ENCODE measurements at regions not wholly inside any gene's neighbourhood (a gene's known extent, or its start where the extent isn't known, plus 50 kb on each side); places are given as distances from the start of the nearest gene placed in this dataset.
"Not testable (repeated sequence)": the region's sequence is repeated elsewhere in the genome, so short reads cannot be mapped to it uniquely, and the experiment has no call there.

DNA sequence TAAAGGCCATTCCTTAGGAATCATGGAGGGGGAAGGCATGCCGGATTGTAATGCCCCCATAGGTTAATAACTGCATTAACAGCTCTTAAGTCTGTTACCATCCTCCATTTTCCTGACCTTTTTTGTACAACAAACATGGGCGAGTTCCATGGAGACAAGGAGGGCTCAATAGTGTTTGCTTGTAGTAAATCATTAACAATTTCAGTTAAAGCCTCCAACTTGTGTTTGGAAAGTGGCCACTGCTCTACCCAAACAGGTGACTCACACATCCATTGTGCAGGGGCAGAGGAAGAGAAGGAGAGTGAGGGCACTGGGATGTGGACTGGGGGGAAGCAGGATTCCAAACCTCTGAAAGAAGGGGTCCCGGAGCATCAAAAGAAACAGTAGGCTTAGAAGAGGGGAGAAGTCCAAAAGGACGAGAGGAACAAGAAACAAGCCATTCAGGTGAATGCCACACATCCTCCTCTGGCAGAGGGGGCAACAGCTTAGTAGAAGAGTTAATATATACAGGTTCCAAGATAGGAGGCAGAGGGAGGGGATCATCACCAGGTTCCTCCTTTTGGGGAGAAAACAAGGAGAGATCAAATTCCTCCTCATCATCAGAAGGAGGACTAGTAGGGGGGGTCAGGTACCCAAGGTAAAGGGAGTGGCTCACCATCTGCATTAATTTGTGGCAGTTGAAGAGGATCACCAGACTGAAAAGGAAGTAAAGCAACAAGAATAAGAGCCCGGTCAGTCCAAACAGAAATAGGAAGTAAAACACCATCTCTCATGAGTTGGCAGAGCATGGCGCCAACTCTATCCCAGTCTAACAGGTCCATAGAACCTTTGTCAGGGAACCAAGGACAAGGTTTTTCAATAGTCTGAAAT lies 189.4 kb upstream of the RAI14 start:
- not testable (repeated sequence) for H3K9ac ChIP-seq (ENCODE audit: low read length in 2 of 2); H3K27me3 ChIP-seq (ENCODE audit: control insufficient read depth in 1 of 2, insufficient read depth in 2 of 2, low read length in 2 of 2); H3K9me3 ChIP-seq (ENCODE audit: control insufficient read depth in 2 of 2, low read length in 2 of 2); H3K36me3 ChIP-seq (ENCODE audit: control insufficient read depth in 2 of 2, insufficient read depth in 2 of 2, low read length in 2 of 2); H3K4me1 ChIP-seq (ENCODE audit: control insufficient read depth, insufficient read depth, low read length); H3K27ac ChIP-seq (ENCODE audit: low read length); H3K4me3 ChIP-seq (ENCODE audit: low read length in 2 of 2)

DNA sequence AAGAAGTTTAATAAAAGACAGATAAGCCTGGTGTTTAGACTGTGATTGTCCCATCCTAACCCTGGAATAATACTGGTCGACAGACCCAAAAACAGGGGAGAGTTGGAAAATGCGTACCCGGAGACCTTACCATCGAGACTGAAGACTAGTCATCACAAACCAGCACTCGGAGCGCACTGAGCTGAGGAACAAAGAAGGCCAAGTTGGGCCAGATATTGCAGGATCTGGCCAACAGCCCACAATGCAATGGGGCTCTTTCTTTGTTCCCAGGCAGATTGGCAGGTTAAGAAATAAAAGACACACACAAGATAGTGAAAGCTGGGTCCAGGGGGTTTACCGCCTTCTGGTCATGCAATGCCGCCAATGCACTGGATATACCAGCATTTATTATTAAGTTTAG lies 188.7 kb upstream of the RAI14 start:
- Histone ChIP-seq H3K4me3 (ENCODE audit: low read length in 2 of 2) (no peak overlapping the region), H3K27ac (ENCODE audit: low read length) (no peak overlapping the region), H3K27me3 (ENCODE audit: control insufficient read depth in 1 of 2, insufficient read depth in 2 of 2, low read length in 2 of 2) (no peaks in the 10 kb centered on the region), H3K9ac (ENCODE audit: low read length in 2 of 2) (no peak overlapping the region), H3K4me1 (ENCODE audit: control insufficient read depth, insufficient read depth, low read length) (no peaks in the 10 kb centered on the region), H3K36me3 (ENCODE audit: control insufficient read depth in 2 of 2, insufficient read depth in 2 of 2, low read length in 2 of 2) (no peaks in the 10 kb centered on the region), H3K9me3 (ENCODE audit: control insufficient read depth in 2 of 2, low read length in 2 of 2) (no peaks in the 10 kb centered on the region)

DNA sequence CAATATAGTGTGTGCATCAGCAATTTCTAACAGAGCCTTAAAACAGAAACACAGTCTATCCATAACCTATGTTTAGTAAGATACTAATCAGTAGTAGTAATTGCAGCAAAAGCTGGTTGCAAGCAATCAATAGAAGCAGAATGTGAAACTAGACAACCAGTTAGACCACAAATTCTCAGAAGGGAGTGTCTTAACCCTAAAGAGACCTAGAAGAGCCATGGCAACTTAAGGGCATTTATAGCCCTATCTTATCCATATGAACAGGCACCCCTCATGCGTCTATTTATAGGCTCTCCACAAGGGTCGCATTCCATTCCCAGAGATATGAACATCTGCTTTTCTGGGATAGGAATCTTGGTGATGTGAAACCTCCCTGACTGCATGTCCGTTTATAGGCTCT lies 188.1 kb upstream of the RAI14 start:
- not testable (repeated sequence) for H3K27me3 ChIP-seq (ENCODE audit: control insufficient read depth in 1 of 2, insufficient read depth in 2 of 2, low read length in 2 of 2); H3K27ac ChIP-seq (ENCODE audit: low read length); H3K9me3 ChIP-seq (ENCODE audit: control insufficient read depth in 2 of 2, low read length in 2 of 2); H3K9ac ChIP-seq (ENCODE audit: low read length in 2 of 2); H3K4me1 ChIP-seq (ENCODE audit: control insufficient read depth, insufficient read depth, low read length); H3K4me3 ChIP-seq (ENCODE audit: low read length in 2 of 2); H3K36me3 ChIP-seq (ENCODE audit: control insufficient read depth in 2 of 2, insufficient read depth in 2 of 2, low read length in 2 of 2)

DNA sequence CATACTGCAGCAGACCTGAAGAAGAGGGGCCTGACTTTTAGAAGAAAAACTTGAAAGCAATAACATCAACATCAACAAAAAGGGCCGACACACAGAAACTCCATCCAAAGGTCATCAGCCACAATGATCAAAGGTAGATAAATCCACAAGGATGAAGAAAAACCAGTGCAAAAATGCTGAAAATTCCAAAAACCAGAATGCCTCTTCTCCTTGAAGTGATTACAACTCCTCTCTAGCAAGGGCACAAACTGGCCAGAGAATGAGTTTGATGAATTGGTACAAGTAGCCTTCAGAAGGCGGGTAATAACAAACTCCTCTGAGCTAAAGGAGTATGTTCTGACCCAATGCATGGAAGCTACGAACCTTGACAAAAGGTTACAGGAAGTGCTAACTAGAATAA lies 186.2 kb upstream of the RAI14 start:
- Histone ChIP-seq H3K4me1 (ENCODE audit: control insufficient read depth, insufficient read depth, low read length) (no peaks in the 10 kb centered on the region), H3K36me3 (ENCODE audit: control insufficient read depth in 2 of 2, insufficient read depth in 2 of 2, low read length in 2 of 2) (no peaks in the 10 kb centered on the region), H3K9ac (ENCODE audit: low read length in 2 of 2) (no peak overlapping the region), H3K9me3 (ENCODE audit: control insufficient read depth in 2 of 2, low read length in 2 of 2) (no peaks in the 10 kb centered on the region), H3K4me3 (ENCODE audit: low read length in 2 of 2) (no peak overlapping the region), H3K27me3 (ENCODE audit: control insufficient read depth in 1 of 2, insufficient read depth in 2 of 2, low read length in 2 of 2) (no peaks in the 10 kb centered on the region), H3K27ac (ENCODE audit: low read length) (no peak overlapping the region)

DNA sequence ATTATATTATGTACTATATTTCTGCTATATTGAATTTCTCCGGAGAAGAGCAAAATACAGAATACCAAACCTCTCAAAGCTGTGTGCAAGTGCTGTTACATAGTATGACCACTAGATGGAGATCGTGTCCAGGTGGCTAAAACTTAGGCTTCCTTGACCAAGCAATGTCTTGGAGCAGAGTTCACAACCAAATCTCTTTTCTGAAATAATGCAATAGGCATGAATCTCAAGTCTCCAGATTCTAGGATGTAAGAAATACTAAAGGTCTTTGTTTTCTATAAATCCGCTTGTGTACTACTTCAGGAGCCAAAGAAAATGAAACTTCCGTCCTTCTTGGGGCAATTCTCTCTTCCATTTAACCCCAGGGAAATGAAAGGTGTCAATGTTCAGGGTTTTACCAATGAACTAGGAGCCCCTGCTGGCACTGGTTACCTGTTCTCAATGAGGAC lies 181.5 kb upstream of the RAI14 start:
- no peaks in the 10 kb centered on the region for H3K9me3 ChIP-seq (ENCODE audit: control insufficient read depth in 2 of 2, low read length in 2 of 2)
- no peaks in the 10 kb centered on the region for H3K27me3 ChIP-seq (ENCODE audit: control insufficient read depth in 1 of 2, insufficient read depth in 2 of 2, low read length in 2 of 2)
- H3K27ac ChIP-seq (ENCODE audit: low read length): no peak overlapping the region
- no peaks in the 10 kb centered on the region for H3K36me3 ChIP-seq (ENCODE audit: control insufficient read depth in 2 of 2, insufficient read depth in 2 of 2, low read length in 2 of 2)
- H3K4me3 ChIP-seq (ENCODE audit: low read length in 2 of 2): no peak overlapping the region
- H3K4me1 ChIP-seq (ENCODE audit: control insufficient read depth, insufficient read depth, low read length): no peaks in the 10 kb centered on the region
- H3K9ac ChIP-seq (ENCODE audit: low read length in 2 of 2): no peak overlapping the region

DNA sequence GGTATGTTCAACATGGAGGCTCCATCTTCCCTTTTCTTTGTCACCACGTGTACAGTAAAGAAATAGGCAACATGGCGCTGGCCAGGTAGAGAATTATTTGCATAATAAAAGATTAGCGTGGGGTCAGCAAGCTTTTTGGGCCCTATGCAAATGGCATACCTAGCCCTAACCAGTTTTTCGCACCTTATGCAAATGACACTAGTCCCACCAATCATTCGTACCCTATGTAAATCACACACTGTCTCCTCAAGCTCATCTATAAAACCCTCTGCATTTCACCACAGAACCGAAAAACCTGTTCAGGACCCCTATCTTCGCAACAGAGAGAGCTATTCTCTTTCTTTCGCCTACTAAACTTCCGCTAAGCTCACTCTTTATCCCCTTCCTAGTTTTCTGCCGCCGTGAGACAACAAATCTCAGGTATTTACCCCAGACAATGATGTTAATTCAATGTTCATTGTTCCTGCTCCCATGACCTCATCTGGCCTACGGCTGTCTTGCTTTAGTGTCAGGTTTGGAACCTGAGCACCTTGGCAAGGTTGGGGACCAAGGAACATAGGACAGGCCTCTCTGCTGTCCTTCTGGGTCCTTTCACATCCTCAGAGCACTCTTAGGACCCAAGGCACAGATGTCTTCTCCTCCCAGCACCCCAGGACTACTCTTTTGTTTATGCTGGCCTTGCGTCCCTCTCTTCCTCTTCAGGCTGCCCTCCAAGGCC lies 180.7 kb upstream of the RAI14 start:
- Histone ChIP-seq H3K27ac (ENCODE audit: low read length) (no peak overlapping the region), H3K4me3 (ENCODE audit: low read length in 2 of 2) (no peak overlapping the region), H3K9ac (ENCODE audit: low read length in 2 of 2) (no peak overlapping the region), H3K36me3 (ENCODE audit: control insufficient read depth in 2 of 2, insufficient read depth in 2 of 2, low read length in 2 of 2) (no peaks in the 10 kb centered on the region), H3K27me3 (ENCODE audit: control insufficient read depth in 1 of 2, insufficient read depth in 2 of 2, low read length in 2 of 2) (no peaks in the 10 kb centered on the region), H3K4me1 (ENCODE audit: control insufficient read depth, insufficient read depth, low read length) (no peaks in the 10 kb centered on the region), H3K9me3 (ENCODE audit: control insufficient read depth in 2 of 2, low read length in 2 of 2) (no peaks in the 10 kb centered on the region)

DNA sequence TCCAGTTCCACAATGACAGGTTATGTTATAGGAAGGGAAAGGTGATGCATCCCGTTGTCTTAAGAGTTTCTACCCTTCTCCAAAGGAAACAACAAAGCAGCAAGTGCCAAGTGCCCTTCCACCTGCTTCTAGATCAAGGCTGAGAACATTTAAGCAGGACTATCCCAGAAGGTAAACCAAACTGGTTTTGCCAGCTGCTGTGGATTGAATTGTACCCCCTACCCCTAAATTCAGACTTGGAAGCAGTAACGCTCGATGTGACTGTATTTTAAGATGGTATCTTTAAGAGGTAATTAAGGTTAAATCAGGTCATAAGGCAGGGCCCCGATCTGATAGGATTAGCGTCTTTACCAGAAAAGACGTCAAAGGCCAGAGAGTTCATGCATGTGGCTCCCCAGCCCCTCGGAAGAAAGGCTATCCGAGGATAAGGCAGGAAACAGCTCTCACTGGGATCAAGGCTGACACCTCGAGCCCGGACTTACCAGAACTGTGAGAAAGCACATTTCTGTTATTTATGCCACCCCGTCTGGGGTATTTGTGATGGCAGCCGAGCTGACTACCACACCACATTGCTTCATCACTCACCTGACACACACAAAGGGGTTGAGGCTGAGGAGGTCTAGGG lies 179.1 kb upstream of the RAI14 start:
- H3K9me3 ChIP-seq (ENCODE audit: control insufficient read depth in 2 of 2, low read length in 2 of 2): no peaks in the 10 kb centered on the region
- H3K4me1 ChIP-seq (ENCODE audit: control insufficient read depth, insufficient read depth, low read length): no peaks in the 10 kb centered on the region
- H3K36me3 ChIP-seq (ENCODE audit: control insufficient read depth in 2 of 2, insufficient read depth in 2 of 2, low read length in 2 of 2): no peaks in the 10 kb centered on the region
- no peak overlapping the region for H3K4me3 ChIP-seq (ENCODE audit: low read length in 2 of 2)
- H3K27ac ChIP-seq (ENCODE audit: low read length): no peak overlapping the region
- H3K27me3 ChIP-seq (ENCODE audit: control insufficient read depth in 1 of 2, insufficient read depth in 2 of 2, low read length in 2 of 2): no peaks in the 10 kb centered on the region
- no peak overlapping the region for H3K9ac ChIP-seq (ENCODE audit: low read length in 2 of 2)

DNA sequence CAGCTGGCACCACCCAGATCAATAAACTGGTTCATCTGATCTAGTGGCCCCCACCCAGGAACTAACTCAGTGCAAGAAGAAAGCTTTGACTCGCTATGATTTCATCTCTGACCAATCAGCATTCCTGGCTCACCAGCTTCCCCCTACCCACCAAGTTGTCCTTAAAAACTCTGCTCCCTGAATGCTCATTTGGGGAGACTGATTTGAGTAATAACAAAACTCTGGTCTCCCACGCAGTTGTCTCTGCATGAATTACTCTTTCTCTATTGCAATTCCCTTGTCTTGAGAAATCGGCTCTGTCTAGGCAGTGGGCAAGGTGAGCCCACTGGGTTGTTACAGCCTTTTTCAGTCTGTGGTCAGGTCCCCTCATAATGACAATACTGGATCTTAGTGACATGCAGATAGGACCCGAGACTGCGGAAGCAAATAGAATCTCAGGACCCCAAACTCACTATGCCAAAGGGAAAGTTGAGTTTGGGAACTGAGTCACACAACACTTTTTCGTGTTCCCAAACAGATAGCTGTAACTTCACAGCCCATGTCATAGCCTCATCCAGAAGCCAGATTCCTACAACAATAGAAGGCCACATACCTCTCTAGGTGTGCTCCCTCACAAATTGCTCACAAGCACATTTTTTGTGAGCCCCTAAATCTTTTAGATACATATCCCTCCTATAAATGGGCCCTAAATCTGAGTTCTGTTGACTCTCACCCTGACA lies 175.2 kb upstream of the RAI14 start:
- no peak overlapping the region for H3K9ac ChIP-seq (ENCODE audit: low read length in 2 of 2)
- peaks cover 5% of the 10 kb centered on the region for H3K4me1 ChIP-seq (ENCODE audit: control insufficient read depth, insufficient read depth, low read length)
- no peak overlapping the region for H3K27ac ChIP-seq (ENCODE audit: low read length)
- H3K4me3 ChIP-seq (ENCODE audit: low read length in 2 of 2): no peak overlapping the region
- no peaks in the 10 kb centered on the region for H3K27me3 ChIP-seq (ENCODE audit: control insufficient read depth in 1 of 2, insufficient read depth in 2 of 2, low read length in 2 of 2)
- no peaks in the 10 kb centered on the region for H3K36me3 ChIP-seq (ENCODE audit: control insufficient read depth in 2 of 2, insufficient read depth in 2 of 2, low read length in 2 of 2)
- no peaks in the 10 kb centered on the region for H3K9me3 ChIP-seq (ENCODE audit: control insufficient read depth in 2 of 2, low read length in 2 of 2)

DNA sequence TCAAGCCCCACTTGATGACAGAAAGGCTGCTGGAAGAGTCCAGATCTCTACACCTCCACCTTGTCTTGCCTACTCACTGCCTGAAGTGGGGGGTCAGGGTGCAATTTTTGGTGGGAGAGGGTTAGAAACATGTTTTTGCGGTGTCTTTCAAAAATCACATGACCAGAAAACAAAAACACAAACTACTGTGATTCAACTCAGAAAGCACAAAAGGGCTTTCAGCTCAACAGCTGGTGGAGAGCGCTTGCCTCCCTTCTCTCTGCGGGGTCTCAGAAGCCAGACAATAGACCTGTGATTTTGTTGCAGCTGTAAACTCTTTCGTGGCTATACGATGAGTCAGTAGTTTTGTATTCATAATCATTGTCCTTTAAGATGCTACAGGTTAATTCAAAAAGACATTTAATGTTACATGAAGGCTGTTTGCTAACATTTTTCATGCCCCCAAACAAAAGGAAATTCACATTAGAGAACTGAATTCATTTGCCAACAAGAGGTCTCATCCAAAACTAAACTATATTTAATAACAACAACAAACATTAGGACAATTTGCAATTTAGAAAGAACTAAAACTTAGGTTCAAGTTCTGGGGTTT lies 172.6 kb upstream of the RAI14 start:
- H3K4me3 ChIP-seq (ENCODE audit: low read length in 2 of 2): no peak overlapping the region
- no peak overlapping the region for H3K27ac ChIP-seq (ENCODE audit: low read length)
- H3K4me1 ChIP-seq (ENCODE audit: control insufficient read depth, insufficient read depth, low read length): peaks cover 18% of the 10 kb centered on the region

DNA sequence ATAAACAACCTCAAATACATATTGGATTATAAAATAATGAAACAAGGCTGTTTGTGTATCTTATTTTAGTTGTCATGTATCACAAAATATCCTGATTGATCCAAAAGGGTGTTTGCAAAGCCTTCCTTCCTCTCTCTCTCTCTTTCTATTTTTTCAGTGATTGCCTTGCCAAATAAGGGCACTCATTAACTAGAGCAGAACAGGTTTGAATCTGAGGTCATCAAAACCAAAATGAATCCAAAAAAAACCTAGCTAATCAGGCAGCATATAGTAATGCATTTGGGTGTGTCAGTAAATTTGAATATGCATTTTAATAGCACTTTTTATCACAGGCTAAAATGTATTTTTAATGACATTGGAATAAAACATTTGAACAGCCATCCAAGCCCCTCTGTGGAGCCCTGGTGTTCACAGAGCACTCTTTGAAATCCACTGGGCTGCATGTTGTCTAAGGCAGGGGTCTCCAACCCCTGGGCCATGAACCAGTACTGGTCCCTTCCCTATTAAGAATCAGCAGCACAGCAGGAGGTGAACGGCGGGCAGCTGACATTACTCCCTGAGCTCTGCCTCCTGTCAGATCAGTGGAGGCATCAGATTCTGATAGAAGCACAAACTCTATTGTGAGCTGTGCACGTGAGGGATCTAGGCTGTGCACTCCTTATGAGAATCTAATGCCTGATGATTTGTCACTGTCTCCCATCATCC lies 171.8 kb upstream of the RAI14 start:
- Histone ChIP-seq H3K9me3 (ENCODE audit: control insufficient read depth in 2 of 2, low read length in 2 of 2) (no peaks in the 10 kb centered on the region), H3K9ac (ENCODE audit: low read length in 2 of 2) (no peak overlapping the region), H3K36me3 (ENCODE audit: control insufficient read depth in 2 of 2, insufficient read depth in 2 of 2, low read length in 2 of 2) (no peaks in the 10 kb centered on the region), H3K27ac (ENCODE audit: low read length) (no peak overlapping the region), H3K27me3 (ENCODE audit: control insufficient read depth in 1 of 2, insufficient read depth in 2 of 2, low read length in 2 of 2) (no peaks in the 10 kb centered on the region), H3K4me1 (ENCODE audit: control insufficient read depth, insufficient read depth, low read length) (peaks cover 22% of the 10 kb centered on the region), H3K4me3 (ENCODE audit: low read length in 2 of 2) (no peak overlapping the region)

More for the DNA sequence above, 172.6 kb upstream of the RAI14 start:
- Histone ChIP-seq H3K36me3 (ENCODE audit: control insufficient read depth in 2 of 2, insufficient read depth in 2 of 2, low read length in 2 of 2) (no peaks in the 10 kb centered on the region), H3K27me3 (ENCODE audit: control insufficient read depth in 1 of 2, insufficient read depth in 2 of 2, low read length in 2 of 2) (no peaks in the 10 kb centered on the region), H3K9me3 (ENCODE audit: control insufficient read depth in 2 of 2, low read length in 2 of 2) (no peaks in the 10 kb centered on the region), H3K9ac (ENCODE audit: low read length in 2 of 2) (no peak overlapping the region)
